Right lobe of liver (tissue), 4 donors: ENCODE measurements at regions not wholly inside any gene's neighbourhood (a gene's known extent, or its start where the extent isn't known, plus 50 kb on each side); places are given as distances from the start of the nearest gene placed in this dataset.

ENCODE experiments used
- POLR2A ChIP-seq: fragments of 450-650 bp; IDR thresholded peaks from one replicate; pipeline ENCODE4 v1.6.1; 2017; ENCODE audit warnings: antibody characterized with exemption, mild to moderate bottlenecking
- TF ChIP-seq, protein P1 (sequence below), 4 donors: fragments of 200-600 bp in 3 of 4; fragments of 450-650 bp in 1 of 4; IDR thresholded peaks; one replicate each; pipeline versions ENCODE4 v1.5.1 to v1.8.0; 2016 to 2022; ENCODE audit warnings: antibody characterized with exemption in 4 of 4, mild to moderate bottlenecking in 2 of 4
- donor health status: DM: no; HTN: no; CAD: no.
- donor health status: DM: no; HTN: no; CAD: no.
- donor health status: DM: no; HTN: yes; CAD: no.

DNA sequence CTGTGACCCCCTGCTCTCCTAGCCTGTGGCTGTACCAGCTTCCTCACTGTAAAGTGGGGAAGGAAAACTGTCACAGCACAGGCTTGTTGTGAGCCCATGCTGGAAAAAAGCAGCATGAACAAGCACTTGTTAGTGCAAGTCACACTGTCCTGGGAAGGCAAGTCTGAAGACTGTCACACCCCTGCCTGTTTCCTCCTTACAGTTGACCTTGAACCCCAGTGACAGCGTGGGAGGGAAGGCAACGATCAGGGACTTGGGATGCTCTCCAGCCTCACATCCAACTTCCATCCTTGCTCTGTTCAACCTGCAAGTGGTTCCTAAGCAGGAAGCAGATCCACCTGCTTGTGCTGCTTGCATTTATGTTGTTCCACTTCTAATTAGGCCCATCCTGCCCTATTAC, 311.3 kb upstream of the KLHL29 start:
- TF ChIP-seq, protein P1, sequence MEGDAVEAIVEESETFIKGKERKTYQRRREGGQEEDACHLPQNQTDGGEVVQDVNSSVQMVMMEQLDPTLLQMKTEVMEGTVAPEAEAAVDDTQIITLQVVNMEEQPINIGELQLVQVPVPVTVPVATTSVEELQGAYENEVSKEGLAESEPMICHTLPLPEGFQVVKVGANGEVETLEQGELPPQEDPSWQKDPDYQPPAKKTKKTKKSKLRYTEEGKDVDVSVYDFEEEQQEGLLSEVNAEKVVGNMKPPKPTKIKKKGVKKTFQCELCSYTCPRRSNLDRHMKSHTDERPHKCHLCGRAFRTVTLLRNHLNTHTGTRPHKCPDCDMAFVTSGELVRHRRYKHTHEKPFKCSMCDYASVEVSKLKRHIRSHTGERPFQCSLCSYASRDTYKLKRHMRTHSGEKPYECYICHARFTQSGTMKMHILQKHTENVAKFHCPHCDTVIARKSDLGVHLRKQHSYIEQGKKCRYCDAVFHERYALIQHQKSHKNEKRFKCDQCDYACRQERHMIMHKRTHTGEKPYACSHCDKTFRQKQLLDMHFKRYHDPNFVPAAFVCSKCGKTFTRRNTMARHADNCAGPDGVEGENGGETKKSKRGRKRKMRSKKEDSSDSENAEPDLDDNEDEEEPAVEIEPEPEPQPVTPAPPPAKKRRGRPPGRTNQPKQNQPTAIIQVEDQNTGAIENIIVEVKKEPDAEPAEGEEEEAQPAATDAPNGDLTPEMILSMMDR (IDR thresholded peaks at IDR 0.05) = no peak
- no peak for TF ChIP-seq POLR2A
